GM12875 (cell line): ENCODE measurements at regions not wholly inside any gene's neighbourhood (a gene's known extent, or its start where the extent isn't known, plus 50 kb on each side); places are given as distances from the start of the nearest gene placed in this dataset.

Source experiments
- H3K4me3 ChIP-seq: one replicate; pipeline ENCODE4 v1.5.1; 2011; ENCODE audit warnings: low read depth, low read length, control low read depth
- TF ChIP-seq, protein P1 (sequence below): IDR thresholded peaks from 2 replicates; pipeline ENCODE4 v1.5.1; 2011; ENCODE audit warnings: low read depth, mild to moderate bottlenecking, control low read depth, inconsistent platforms, low read length, moderate library complexity, borderline replicate concordance; ENCODE audit not compliant: insufficient read depth

DNA sequence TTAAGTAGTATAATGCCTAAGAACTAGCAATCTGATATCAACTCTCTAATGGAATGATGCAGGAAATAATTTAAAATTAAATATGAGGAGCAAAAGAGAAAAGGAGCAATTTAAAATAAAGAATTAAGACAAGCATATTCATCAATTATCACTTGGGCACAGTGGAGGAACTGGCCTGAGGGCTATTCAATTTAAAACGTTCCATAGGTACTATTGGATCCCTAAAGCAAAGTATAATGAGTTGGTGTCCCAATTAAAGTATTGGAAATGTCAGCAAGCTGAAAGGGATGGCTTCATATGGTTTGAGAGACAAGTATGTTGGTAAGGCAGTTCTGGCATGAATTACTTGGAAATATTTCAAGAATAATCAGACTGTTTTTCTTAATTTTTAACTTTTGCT, 2064.1 kb upstream of the TENM3 start:
- TF ChIP-seq, protein P1, sequence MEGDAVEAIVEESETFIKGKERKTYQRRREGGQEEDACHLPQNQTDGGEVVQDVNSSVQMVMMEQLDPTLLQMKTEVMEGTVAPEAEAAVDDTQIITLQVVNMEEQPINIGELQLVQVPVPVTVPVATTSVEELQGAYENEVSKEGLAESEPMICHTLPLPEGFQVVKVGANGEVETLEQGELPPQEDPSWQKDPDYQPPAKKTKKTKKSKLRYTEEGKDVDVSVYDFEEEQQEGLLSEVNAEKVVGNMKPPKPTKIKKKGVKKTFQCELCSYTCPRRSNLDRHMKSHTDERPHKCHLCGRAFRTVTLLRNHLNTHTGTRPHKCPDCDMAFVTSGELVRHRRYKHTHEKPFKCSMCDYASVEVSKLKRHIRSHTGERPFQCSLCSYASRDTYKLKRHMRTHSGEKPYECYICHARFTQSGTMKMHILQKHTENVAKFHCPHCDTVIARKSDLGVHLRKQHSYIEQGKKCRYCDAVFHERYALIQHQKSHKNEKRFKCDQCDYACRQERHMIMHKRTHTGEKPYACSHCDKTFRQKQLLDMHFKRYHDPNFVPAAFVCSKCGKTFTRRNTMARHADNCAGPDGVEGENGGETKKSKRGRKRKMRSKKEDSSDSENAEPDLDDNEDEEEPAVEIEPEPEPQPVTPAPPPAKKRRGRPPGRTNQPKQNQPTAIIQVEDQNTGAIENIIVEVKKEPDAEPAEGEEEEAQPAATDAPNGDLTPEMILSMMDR: no peak
- no peak overlapping the region for H3K4me3 ChIP-seq

DNA sequence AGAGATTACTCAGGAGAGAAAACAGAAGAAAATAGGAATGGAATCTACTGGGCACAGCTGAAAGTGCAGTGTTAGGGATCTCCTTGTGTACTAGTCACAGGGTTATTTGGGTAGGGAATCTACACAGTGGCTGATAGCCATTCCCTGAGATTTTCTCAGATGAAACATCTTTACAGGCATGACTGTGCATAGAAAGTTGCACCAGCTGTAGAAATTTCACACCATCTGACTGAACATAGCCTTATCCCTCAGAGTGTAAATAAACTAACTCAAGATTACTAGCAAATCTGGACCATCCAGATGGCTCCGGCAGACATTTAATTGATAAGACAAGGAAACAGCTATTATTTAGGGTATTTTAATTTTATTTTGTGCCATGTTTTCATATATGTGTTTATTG, 2053.5 kb upstream of the TENM3 start:
- TF ChIP-seq, protein P1: no peak

DNA sequence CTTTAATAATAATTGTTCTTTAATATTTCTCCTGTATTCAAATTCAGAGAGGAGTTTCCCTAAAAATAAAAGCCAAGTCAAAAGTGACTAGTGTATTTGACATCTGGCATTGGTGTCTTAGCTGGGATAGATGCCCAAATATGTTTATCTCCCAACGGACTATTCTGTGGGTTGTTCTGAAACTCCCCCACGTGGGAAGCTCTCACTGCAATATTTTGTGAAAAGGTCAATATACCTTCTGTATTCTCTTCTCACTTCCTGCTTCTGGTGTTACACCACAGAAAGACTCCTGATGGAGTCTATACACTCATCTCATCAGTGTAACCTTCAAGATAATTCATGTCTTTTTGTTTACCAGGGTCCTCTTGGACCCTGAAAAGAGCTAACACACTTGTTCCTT, 2052.8 kb upstream of the TENM3 start:
- H3K4me3 ChIP-seq: no peak overlapping the region
- TF ChIP-seq, protein P1: no peak

More for the DNA sequence above, 2053.5 kb upstream of the TENM3 start:
- H3K4me3 ChIP-seq: no peak overlapping the region

DNA sequence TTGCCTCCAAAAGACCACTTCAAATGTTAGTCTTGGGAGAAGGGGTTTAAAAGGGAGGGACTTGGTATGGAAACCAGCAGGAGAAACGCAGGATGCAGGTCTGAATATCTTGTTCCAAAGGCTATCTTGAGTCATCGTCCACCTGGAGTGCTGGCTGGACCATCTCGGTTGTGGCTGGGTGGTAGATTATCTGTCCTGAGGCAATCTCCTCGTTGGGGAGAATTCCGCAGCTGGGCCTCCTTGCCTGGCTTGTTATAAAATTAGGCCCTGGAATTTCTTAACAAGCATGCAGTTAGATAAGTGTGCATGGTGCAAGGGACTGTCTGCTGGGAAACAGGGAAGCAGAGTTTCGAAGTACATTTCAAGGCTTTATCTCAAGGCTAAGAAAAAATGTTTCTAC, 2045.7 kb upstream of the TENM3 start:
- TF ChIP-seq, protein P1: no peak
- no peak overlapping the region for H3K4me3 ChIP-seq

DNA sequence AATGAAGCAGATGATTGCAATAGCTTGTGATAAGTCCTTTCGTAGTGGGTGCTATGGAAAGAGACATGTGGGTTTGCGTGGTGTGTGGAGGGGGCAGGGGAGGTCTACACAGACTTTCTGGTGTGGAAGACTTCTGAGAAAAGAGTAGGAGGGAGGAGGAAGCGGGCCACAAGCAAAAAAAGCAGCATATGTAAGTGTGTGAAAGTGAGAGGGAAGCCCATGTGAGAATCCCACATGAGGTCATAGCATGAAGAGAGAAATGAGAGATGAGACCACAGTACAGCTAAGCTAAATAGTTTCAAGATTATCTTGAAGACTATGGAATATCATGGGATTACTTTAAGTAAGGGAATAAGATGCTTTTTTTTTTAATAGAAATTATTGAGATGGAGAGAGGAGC, 2039.9 kb upstream of the TENM3 start:
- H3K4me3 ChIP-seq: no peak overlapping the region
- TF ChIP-seq, protein P1: no peak

DNA sequence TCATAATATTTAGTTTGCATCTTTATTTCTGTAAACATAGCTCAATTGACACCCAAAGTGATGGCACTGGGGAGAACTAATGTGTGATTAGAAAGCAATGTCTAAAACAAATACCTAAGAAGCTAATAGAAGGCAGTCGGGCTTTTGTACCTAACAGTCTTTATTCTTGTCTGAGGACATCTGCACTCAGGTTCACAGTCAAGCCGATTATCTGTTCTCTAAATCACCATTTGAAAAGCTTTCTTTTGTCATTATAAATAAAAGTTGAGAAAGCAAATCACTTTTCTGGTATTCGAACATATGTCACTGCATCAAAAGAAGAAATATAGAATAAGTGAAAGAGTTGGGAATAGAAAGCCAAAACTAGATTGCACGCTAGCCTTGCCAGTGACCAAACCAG, 2037.9 kb upstream of the TENM3 start:
- TF ChIP-seq, protein P1: no peak
- no peak overlapping the region for H3K4me3 ChIP-seq

DNA sequence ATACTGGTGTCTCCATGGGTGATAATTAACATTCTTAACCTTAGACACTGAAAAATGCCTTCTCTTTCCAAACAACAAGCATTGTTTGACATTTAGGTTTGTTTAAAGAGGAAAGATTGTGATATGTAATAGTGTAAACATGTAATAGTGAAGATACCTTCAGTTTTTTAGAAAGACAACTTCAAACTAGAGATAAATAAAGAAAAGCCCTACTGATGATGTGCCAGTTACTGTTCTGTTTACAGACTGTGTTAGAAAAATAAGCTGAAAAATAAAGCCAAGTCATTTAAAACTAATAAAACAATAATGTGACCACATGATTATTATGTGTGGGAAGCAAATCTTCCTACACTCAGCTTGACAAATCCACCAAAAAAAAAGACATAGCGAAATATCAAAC, 2035.3 kb upstream of the TENM3 start:
- H3K4me3 ChIP-seq: no peak overlapping the region
- TF ChIP-seq, protein P1: no peak
